PC-9 (cell line): ENCODE measurements at regions not wholly inside any gene's neighbourhood (a gene's known extent, or its start where the extent isn't known, plus 50 kb on each side); places are given as distances from the start of the nearest gene placed in this dataset.

Experiments
- BruUV-seq: library from RNA; stranded (reverse); fragments of 400-500 nt; replicated peaks from 2 replicates; lab custom pipeline; 2021; lab: Mats Ljungman, UMichigan
- CTCF ChIA-PET: fragments of 300-600 bp; sonication (Branson Sonifier 250); formaldehyde crosslinking; loops from one replicate; lab custom pipeline; 2022; ENCODE audit warnings: antibody characterized with exemption; lab: Charles Lee
- POLR2A ChIA-PET: fragments of 300-600 bp; sonication (Branson Sonifier 250); formaldehyde crosslinking; loops from one replicate; lab custom pipeline; 2022; ENCODE audit warnings: antibody characterized with exemption; ENCODE audit not compliant: unreplicated experiment; lab: Charles Lee
- DNase-seq, 2 experiments: peaks; one replicate each; pipeline versions ENCODE4 v3.0.0 to v3.0.0-alpha.2; 2015 to 2022; ENCODE audit warnings: mixed read lengths in 1 of 2
- H2AFZ ChIP-seq: fragments of 200-600 bp; sonication (generic); 2 replicates; pipeline ENCODE4 v1.8.1; 2017; ENCODE audit warnings: antibody characterized with exemption
- H3F3A ChIP-seq: fragments of 200-600 bp; sonication (generic); 2 replicates; pipeline ENCODE4 v1.8.1; 2017; ENCODE audit warnings: antibody characterized with exemption, mild to moderate bottlenecking, low read depth; ENCODE audit not compliant: insufficient read depth
- H3K27ac ChIP-seq: fragments of 200-600 bp; sonication (generic); 2 replicates; pipeline ENCODE4 v1.6.1; 2016; ENCODE audit warnings: mixed run types
- H3K27me3 ChIP-seq: fragments of 200-600 bp; sonication (generic); 2 replicates; pipeline ENCODE4 v1.6.1; 2016; ENCODE audit warnings: low read depth, mixed run types; ENCODE audit not compliant: insufficient read depth
- H3K36me3 ChIP-seq: fragments of 200-600 bp; sonication (generic); 2 replicates; pipeline ENCODE4 v1.6.1; 2016; ENCODE audit warnings: low read depth, mixed run types
- H3K4me1 ChIP-seq: fragments of 200-600 bp; sonication (generic); replicated peaks from 2 replicates; pipeline ENCODE4 v1.6.1; 2016; ENCODE audit warnings: mixed run types; ENCODE audit not compliant: insufficient read depth
- H3K4me2 ChIP-seq: fragments of 200-600 bp; sonication (generic); 2 replicates; pipeline ENCODE4 v1.6.1; 2017; ENCODE audit warnings: mixed run types
- H3K4me3 ChIP-seq: fragments of 200-600 bp; sonication (generic); 2 replicates; pipeline ENCODE4 v1.6.1; 2016; ENCODE audit warnings: mixed run types
- H3K79me2 ChIP-seq: fragments of 200-600 bp; sonication (generic); 2 replicates; pipeline ENCODE4 v1.6.1; 2017; ENCODE audit warnings: low read depth, mixed run types
- H3K9me2 ChIP-seq: fragments of 200-600 bp; sonication (generic); 2 replicates; pipeline ENCODE4 v1.8.1; 2017; ENCODE audit warnings: mild to moderate bottlenecking; ENCODE audit not compliant: insufficient read depth
- H3K9me3 ChIP-seq: fragments of 200-600 bp; sonication (generic); 2 replicates; pipeline ENCODE4 v1.8.1; 2016; ENCODE audit warnings: low read depth; ENCODE audit not compliant: insufficient read depth
- H4K20me1 ChIP-seq: fragments of 200-600 bp; sonication (generic); 2 replicates; pipeline ENCODE4 v1.8.1; 2017; ENCODE audit not compliant: insufficient read depth
- CTCF ChIP-seq: fragments of 200-600 bp; sonication (generic); conservative IDR thresholded peaks from 2 replicates; pipeline ENCODE4 v1.6.1; 2017; ENCODE audit warnings: mixed run types, antibody characterized with exemption, mild to moderate bottlenecking, moderate library complexity
- EZH2 ChIP-seq: fragments of 200-600 bp; sonication (generic); IDR thresholded peaks from 2 replicates; pipeline ENCODE4 v1.8.0; 2017; ENCODE audit warnings: antibody characterized with exemption, low read depth
- intact Hi-C: fragments of 100-400 bp; cut with micrococcal nuclease; formaldehyde crosslinking; loops from one replicate; pipeline ENCODE4 v1.10.0; 2022; ENCODE audit not compliant: unreplicated experiment

DNA sequence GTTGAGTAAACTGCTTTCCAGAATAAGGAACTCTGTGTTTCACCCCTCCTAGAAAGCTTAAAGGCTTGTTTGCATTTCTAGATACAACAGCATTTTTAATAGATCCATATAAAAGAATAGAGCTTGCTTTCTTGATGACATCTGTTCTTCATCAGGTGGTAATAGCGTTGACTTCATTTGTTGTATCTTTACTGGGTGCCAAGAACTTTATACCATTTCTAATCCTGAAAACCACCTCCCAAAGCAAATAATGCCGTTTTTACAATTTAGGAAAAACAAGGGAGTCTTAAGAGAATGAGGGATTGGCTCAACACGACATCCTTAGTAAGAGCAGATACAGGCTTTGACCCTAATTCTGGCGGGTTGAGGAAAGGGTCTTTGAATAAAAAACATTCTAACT is 993.4 kb downstream of the TYW1 start:
- Histone ChIP-seq H2AFZ (no peak overlapping the region), H3K27me3 (peaks cover 3% of the 10 kb centered on the region; the same call in 1 of the 2 replicates), H3K9me2 (no peaks in the 10 kb centered on the region), H3K9me3 (no peaks in the 10 kb centered on the region), H3F3A (no peaks in the 10 kb centered on the region), H3K36me3 (no peaks in the 10 kb centered on the region), H3K79me2 (no peaks in the 10 kb centered on the region), H3K27ac (no peak overlapping the region), H4K20me1 (no peaks in the 10 kb centered on the region), H3K4me2 (no peak overlapping the region), H3K4me3 (no peak overlapping the region), H3K4me1 (no peaks in the 10 kb centered on the region)
- TF ChIP-seq EZH2 (no peak), CTCF (no peak)
- BruUV-seq, result no TSS peak
- POLR2A ChIA-PET, result no interaction called here
- intact Hi-C loops, result no loop called here
- CTCF ChIA-PET, result no interaction called here
- no peak for DNase-seq

DNA sequence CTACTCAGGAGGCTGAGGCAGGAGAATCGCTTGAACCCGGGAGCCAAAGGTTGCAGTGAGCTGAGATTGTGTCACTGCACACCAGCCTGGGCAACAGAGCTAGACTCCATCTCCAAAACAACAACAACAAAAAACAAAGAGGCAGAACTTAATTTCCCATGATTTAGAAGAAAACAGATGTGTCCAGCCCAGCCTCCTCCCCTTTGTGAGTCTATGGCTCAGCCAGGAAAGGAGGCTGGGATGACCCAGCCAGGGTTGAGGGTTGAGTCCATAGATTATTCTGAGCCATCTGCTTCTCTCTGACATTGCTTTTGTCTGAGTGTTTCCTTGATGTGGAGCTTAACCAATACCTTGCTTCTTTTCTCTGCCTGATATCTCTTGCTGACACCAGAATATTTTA is 994.1 kb downstream of the TYW1 start:
- no TSS peak for BruUV-seq
- ChIA-PET CTCF (no interaction called here), POLR2A (no interaction called here)
- no peak for DNase-seq
- Histone ChIP-seq H3K27ac (no peak overlapping the region), H3F3A (no peaks in the 10 kb centered on the region), H3K9me3 (no peaks in the 10 kb centered on the region), H3K4me3 (no peak overlapping the region), H3K27me3 (no peaks in the 10 kb centered on the region; the same call in 1 of the 2 replicates), H2AFZ (no peak overlapping the region), H3K4me2 (no peak overlapping the region), H3K79me2 (no peaks in the 10 kb centered on the region), H4K20me1 (no peaks in the 10 kb centered on the region), H3K4me1 (no peaks in the 10 kb centered on the region), H3K36me3 (no peaks in the 10 kb centered on the region), H3K9me2 (no peaks in the 10 kb centered on the region)
- TF ChIP-seq EZH2 (no peak), CTCF (no peak)
- intact Hi-C loops, result no loop called here

- Histone ChIP-seq H3F3A (no peaks in the 10 kb centered on the region), H2AFZ (no peak overlapping the region), H3K36me3 (no peaks in the 10 kb centered on the region), H3K27me3 (no peaks in the 10 kb centered on the region; the same call in 1 of the 2 replicates), H3K4me2 (no peak overlapping the region), H3K9me2 (no peaks in the 10 kb centered on the region), H3K4me3 (no peak overlapping the region), H3K4me1 (no peaks in the 10 kb centered on the region), H3K9me3 (no peaks in the 10 kb centered on the region), H3K27ac (no peak overlapping the region), H3K79me2 (no peaks in the 10 kb centered on the region), H4K20me1 (no peaks in the 10 kb centered on the region)
- intact Hi-C loops, result no loop called here
- TF ChIP-seq CTCF (no peak), EZH2 (no peak)
- ChIA-PET CTCF (no interaction called here), POLR2A (no interaction called here)
- no TSS peak for BruUV-seq
- DNase-seq, result no peak
Observed at GRCh38 chr7:67992287-67992686, 995.7 kb downstream of the TYW1 start.
